ENCODE measurements at regions not wholly inside any gene's neighbourhood (a gene's known extent, or its start where the extent isn't known, plus 50 kb on each side); places are given as distances from the start of the nearest gene placed in this dataset.
"Not testable (repeated sequence)": the region's sequence is repeated elsewhere in the genome, so short reads cannot be mapped to it uniquely, and the experiment has no call there.

GRCh38 chr11:129569007-129569406 is 193.4 kb downstream of the BARX2 start:
- Histone ChIP-seq H3K4me3 (ENCODE audit: low read length) (no peak overlapping the region), H3K4me1 (ENCODE audit: insufficient read depth, low read length) (no peaks in the 10 kb centered on the region), H3K27ac (ENCODE audit: low read length) (no peak overlapping the region), H3K9ac (ENCODE audit: low read depth, low read length) (no peak overlapping the region), H3K27me3 (ENCODE audit: insufficient read depth, low read length) (no peaks in the 10 kb centered on the region), H3K36me3 (ENCODE audit: insufficient read depth, low read depth, low read length) (no peaks in the 10 kb centered on the region), H3K9me3 (ENCODE audit: insufficient read depth, low read depth, low read length) (no peaks in the 10 kb centered on the region; the same call in 1 of the 2 replicates)

DNA sequence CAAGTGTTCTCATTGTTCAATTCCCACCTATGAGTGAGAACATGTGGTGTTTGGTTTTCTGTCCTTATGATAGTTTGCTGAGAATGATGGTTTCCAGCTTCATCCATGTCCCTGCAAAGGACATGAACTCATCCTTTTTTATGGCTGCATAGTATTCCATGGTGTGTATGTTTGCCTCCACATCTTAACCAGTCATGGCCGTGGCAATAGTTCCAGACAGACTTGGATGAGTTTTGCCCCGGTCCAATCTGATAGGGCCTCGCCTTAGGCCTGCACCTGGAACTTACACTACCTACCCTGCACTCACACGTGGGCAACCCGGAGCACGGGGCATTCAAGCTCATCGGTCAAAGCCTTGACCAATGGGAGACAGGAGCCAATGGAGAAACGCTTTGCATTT is 197.0 kb downstream of the BARX2 start:
- H3K27ac ChIP-seq (ENCODE audit: low read length); H3K27me3 ChIP-seq (ENCODE audit: insufficient read depth, low read length); H3K4me1 ChIP-seq (ENCODE audit: insufficient read depth, low read length); H3K36me3 ChIP-seq (ENCODE audit: insufficient read depth, low read depth, low read length); H3K9ac ChIP-seq (ENCODE audit: low read depth, low read length); H3K4me3 ChIP-seq (ENCODE audit: low read length); H3K9me3 ChIP-seq (ENCODE audit: insufficient read depth, low read depth, low read length): not testable (repeated sequence)

DNA sequence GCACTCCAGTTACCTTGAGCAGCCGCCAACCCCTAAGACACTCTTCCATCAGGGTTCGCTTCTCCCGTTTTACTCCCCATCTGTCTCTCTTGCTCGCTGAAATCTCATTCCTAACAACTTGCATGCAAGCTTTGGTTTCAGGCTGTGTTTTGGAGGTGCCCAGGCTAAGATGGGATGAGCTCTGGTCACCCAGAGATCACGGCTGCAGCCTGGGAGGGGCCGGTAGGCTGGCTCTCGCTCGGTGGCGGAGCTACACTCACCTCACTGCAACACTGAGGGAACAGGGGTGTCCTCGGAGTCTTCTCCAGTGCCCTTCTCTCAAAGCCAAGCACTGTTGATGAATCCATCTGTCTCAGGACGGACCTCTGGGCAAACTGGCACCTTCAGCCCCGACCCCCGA is 197.5 kb downstream of the BARX2 start:
- H3K27me3 ChIP-seq (ENCODE audit: insufficient read depth, low read length): no peaks in the 10 kb centered on the region
- H3K36me3 ChIP-seq (ENCODE audit: insufficient read depth, low read depth, low read length): no peaks in the 10 kb centered on the region
- H3K27ac ChIP-seq (ENCODE audit: low read length): no peak overlapping the region
- no peak overlapping the region for H3K9ac ChIP-seq (ENCODE audit: low read depth, low read length)
- H3K9me3 ChIP-seq (ENCODE audit: insufficient read depth, low read depth, low read length): no peaks in the 10 kb centered on the region; the same call in 1 of the 2 replicates
- H3K4me1 ChIP-seq (ENCODE audit: insufficient read depth, low read length): no peaks in the 10 kb centered on the region
- no peak overlapping the region for H3K4me3 ChIP-seq (ENCODE audit: low read length)

GRCh38 chr11:129574431-129574830 is 198.8 kb downstream of the BARX2 start:
- Histone ChIP-seq H3K27ac (ENCODE audit: low read length) (no peak overlapping the region), H3K4me3 (ENCODE audit: low read length) (no peak overlapping the region), H3K9me3 (ENCODE audit: insufficient read depth, low read depth, low read length) (no peaks in the 10 kb centered on the region; the same call in 1 of the 2 replicates), H3K27me3 (ENCODE audit: insufficient read depth, low read length) (no peaks in the 10 kb centered on the region), H3K9ac (ENCODE audit: low read depth, low read length) (no peak overlapping the region), H3K4me1 (ENCODE audit: insufficient read depth, low read length) (no peaks in the 10 kb centered on the region), H3K36me3 (ENCODE audit: insufficient read depth, low read depth, low read length) (no peaks in the 10 kb centered on the region)

DNA sequence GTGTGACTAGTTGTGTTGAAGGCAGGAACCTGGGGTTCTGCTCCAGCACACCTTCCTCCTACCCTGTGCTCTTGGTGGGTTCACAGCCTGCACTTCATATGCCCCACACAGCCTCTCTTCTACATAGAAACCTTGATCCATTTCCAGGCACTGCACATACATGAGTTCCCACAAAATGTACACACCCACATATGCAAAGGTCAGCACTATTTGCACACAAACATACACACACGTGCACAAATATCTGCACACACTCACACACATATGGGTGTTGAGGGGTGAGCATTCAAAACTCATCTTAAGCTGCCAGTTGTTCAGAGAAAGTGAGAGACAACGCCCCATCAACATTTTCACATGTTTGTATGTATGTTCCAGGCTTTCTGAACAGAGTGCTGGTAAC is 201.0 kb downstream of the BARX2 start:
- Histone ChIP-seq H3K27ac (ENCODE audit: low read length) (no peak overlapping the region), H3K9ac (ENCODE audit: low read depth, low read length) (no peak overlapping the region), H3K4me1 (ENCODE audit: insufficient read depth, low read length) (no peaks in the 10 kb centered on the region), H3K4me3 (ENCODE audit: low read length) (no peak overlapping the region), H3K9me3 (ENCODE audit: insufficient read depth, low read depth, low read length) (no peaks in the 10 kb centered on the region), H3K27me3 (ENCODE audit: insufficient read depth, low read length) (no peaks in the 10 kb centered on the region), H3K36me3 (ENCODE audit: insufficient read depth, low read depth, low read length) (no peaks in the 10 kb centered on the region)

DNA sequence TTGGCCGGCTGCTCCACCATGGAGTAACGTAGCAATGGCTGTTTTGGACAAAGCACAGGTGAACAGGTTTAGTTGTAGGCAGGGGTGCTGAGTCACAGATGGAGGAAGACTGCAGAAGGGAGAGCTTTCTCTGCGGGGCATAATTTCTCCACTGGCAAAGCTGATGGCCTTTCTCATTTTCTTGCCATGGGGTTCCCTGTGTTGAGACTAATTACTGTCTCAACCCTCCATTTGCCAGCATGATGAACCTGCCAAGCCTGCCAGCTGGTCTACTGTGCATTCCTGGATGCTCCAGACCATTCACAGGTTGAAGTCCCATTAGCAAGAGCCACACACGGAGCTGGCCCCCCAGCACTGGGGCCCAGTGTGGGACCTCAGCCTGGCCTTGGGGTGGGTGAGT is 202.4 kb downstream of the BARX2 start:
- Histone ChIP-seq H3K9ac (ENCODE audit: low read depth, low read length) (no peak overlapping the region), H3K4me3 (ENCODE audit: low read length) (no peak overlapping the region), H3K9me3 (ENCODE audit: insufficient read depth, low read depth, low read length) (no peaks in the 10 kb centered on the region), H3K27me3 (ENCODE audit: insufficient read depth, low read length) (no peaks in the 10 kb centered on the region), H3K4me1 (ENCODE audit: insufficient read depth, low read length) (no peaks in the 10 kb centered on the region), H3K27ac (ENCODE audit: low read length) (no peak overlapping the region), H3K36me3 (ENCODE audit: insufficient read depth, low read depth, low read length) (no peaks in the 10 kb centered on the region)

- Histone ChIP-seq H3K9ac (ENCODE audit: low read depth, low read length) (no peak overlapping the region), H3K36me3 (ENCODE audit: insufficient read depth, low read depth, low read length) (no peaks in the 10 kb centered on the region), H3K4me1 (ENCODE audit: insufficient read depth, low read length) (no peaks in the 10 kb centered on the region), H3K27me3 (ENCODE audit: insufficient read depth, low read length) (no peaks in the 10 kb centered on the region), H3K27ac (ENCODE audit: low read length) (no peak overlapping the region), H3K4me3 (ENCODE audit: low read length) (no peak overlapping the region), H3K9me3 (ENCODE audit: insufficient read depth, low read depth, low read length) (no peaks in the 10 kb centered on the region)
These were observed 204.6 kb downstream of the BARX2 start for GRCh38 chr11:129580278-129580677.

DNA sequence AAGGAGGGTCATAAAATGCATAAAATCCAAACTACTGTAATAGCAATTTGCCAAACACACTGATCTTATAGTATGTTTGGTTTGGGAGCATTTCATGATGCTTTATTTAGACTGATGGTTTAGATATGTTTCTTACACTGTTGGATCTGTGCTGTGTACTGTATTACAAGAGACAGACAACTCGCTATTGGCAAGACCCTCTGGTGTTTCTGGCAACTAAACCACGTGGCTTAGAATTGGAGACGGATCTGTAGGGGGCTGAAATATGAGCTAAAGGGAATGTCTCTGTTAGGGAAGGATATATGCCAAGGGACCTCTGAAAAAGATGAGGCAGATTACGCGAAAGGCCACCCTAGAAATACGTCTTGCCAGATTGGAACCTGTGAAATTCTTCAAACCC is 208.7 kb downstream of the BARX2 start:
- H3K27me3 ChIP-seq (ENCODE audit: insufficient read depth, low read length): no peaks in the 10 kb centered on the region; the same call in 1 of the 2 replicates

GRCh38 chr11:129589190-129589860 is 213.7 kb downstream of the BARX2 start:
- Histone ChIP-seq H3K9ac (ENCODE audit: low read depth, low read length) (no peak overlapping the region), H3K27ac (ENCODE audit: low read length) (no peak overlapping the region), H3K27me3 (ENCODE audit: insufficient read depth, low read length) (no peaks in the 10 kb centered on the region; the same call in 1 of the 2 replicates), H3K4me1 (ENCODE audit: insufficient read depth, low read length) (peaks cover 10% of the 10 kb centered on the region), H3K9me3 (ENCODE audit: insufficient read depth, low read depth, low read length) (no peaks in the 10 kb centered on the region), H3K4me3 (ENCODE audit: low read length) (no peak overlapping the region), H3K36me3 (ENCODE audit: insufficient read depth, low read depth, low read length) (no peaks in the 10 kb centered on the region)

More for the DNA sequence above, 208.7 kb downstream of the BARX2 start:
- Histone ChIP-seq H3K9ac (ENCODE audit: low read depth, low read length) (no peak overlapping the region), H3K9me3 (ENCODE audit: insufficient read depth, low read depth, low read length) (no peaks in the 10 kb centered on the region), H3K4me3 (ENCODE audit: low read length) (no peak overlapping the region), H3K36me3 (ENCODE audit: insufficient read depth, low read depth, low read length) (no peaks in the 10 kb centered on the region), H3K4me1 (ENCODE audit: insufficient read depth, low read length) (no peaks in the 10 kb centered on the region; the same call in 1 of the 2 replicates), H3K27ac (ENCODE audit: low read length) (no peak overlapping the region)

DNA sequence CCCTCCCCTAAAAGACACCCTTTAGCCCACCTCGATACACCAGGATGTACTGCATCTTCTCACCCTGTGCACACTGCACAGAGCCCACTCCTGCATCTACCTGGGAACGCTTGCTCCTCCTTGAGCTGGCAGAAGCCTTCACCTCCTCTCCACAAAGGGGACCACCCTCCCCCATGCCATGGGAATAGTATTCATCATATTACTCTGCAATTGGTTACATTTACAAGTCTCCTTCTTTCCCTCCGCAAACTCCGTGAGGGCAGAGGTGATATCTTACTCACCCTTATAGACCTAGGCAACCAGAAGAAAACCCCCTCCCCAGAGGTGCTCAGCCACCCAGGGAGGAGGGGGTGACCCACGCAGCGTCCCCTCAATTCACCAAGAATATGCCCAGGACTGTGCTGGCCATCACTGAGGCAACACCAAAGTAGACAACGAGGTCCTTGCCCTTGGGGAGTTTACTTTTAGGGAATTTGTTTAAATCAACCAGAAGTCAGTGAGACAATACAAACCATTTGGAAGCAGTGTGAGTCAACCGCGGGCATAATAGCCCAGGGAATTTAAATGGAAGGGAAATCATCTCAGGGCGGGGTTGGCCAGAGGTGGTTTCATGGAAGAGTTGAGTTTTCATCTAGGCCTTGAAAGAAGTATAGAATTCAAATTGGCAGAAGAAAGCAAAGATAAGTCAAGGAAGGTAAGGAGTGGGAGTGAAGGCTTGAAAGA is 214.5 kb downstream of the BARX2 start:
- H3K9ac ChIP-seq (ENCODE audit: low read depth, low read length): no peak overlapping the region
- no peaks in the 10 kb centered on the region; the same call in 1 of the 2 replicates for H3K27me3 ChIP-seq (ENCODE audit: insufficient read depth, low read length)
- H3K4me3 ChIP-seq (ENCODE audit: low read length): no peak overlapping the region
- H3K4me1 ChIP-seq (ENCODE audit: insufficient read depth, low read length): peaks cover 10% of the 10 kb centered on the region
- H3K9me3 ChIP-seq (ENCODE audit: insufficient read depth, low read depth, low read length): no peaks in the 10 kb centered on the region
- H3K27ac ChIP-seq (ENCODE audit: low read length): no peak overlapping the region
- no peaks in the 10 kb centered on the region for H3K36me3 ChIP-seq (ENCODE audit: insufficient read depth, low read depth, low read length)

- Histone ChIP-seq H3K27ac (ENCODE audit: low read length) (no peak overlapping the region), H3K9ac (ENCODE audit: low read depth, low read length) (no peak overlapping the region), H3K9me3 (ENCODE audit: insufficient read depth, low read depth, low read length) (no peaks in the 10 kb centered on the region), H3K27me3 (ENCODE audit: insufficient read depth, low read length) (no peaks in the 10 kb centered on the region; the same call in 1 of the 2 replicates), H3K36me3 (ENCODE audit: insufficient read depth, low read depth, low read length) (no peaks in the 10 kb centered on the region), H3K4me1 (ENCODE audit: insufficient read depth, low read length) (peaks cover 10% of the 10 kb centered on the region), H3K4me3 (ENCODE audit: low read length) (no peak overlapping the region)
These were observed 215.3 kb downstream of the BARX2 start for GRCh38 chr11:129590753-129591475.
